Medulla oblongata (tissue), 1 donor: ENCODE measurements at regions not wholly inside any gene's neighbourhood (a gene's known extent, or its start where the extent isn't known, plus 50 kb on each side); places are given as distances from the start of the nearest gene placed in this dataset.
"Not testable (repeated sequence)": the region's sequence is repeated elsewhere in the genome, so short reads cannot be mapped to it uniquely, and the experiment has no call there.

Experiments
- DNase-seq: peaks from one replicate; pipeline ENCODE4 v3.0.0-alpha.2; 2015; ENCODE audit errors: extremely low spot score

- DNase-seq, result no peak
These were observed 553.5 kb downstream of the TBC1D22A start for GRCh38 chr22:47315862-47316419.

- no peak for DNase-seq
These were observed 548.2 kb downstream of the TBC1D22A start for GRCh38 chr22:47310601-47311000.

GRCh38 chr22:47309946-47310345, 547.5 kb downstream of the TBC1D22A start:
- no peak for DNase-seq

- DNase-seq, result no peak
These were observed 547.0 kb downstream of the TBC1D22A start for GRCh38 chr22:47309476-47309875.

- no peak for DNase-seq
These were observed 546.4 kb downstream of the TBC1D22A start for GRCh38 chr22:47308886-47309285.

- DNase-seq, result no peak
These were observed 545.4 kb downstream of the TBC1D22A start for GRCh38 chr22:47307822-47308221.

- DNase-seq, result no peak
These were observed 544.9 kb downstream of the TBC1D22A start for GRCh38 chr22:47307326-47307725.

DNA sequence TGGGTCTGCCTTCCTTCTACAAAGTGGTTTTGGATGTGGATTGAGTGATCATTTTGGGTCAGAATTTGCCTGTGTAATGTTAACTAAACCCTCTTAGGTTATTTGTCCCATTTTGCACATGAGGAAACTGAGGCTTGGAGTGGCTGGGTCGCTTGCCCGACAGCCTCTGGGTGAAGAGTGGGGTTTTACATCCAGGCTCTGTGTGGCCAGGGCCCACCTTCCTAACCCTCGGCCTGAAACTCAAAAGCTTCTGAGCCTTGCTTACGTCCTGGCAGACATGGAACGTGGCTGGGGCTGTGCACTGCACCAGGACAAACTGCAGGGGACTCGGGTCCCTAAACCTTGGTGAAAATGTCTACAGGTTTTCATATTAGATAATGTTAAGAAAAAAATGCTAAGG, 542.4 kb downstream of the TBC1D22A start:
- DNase-seq, result no peak

GRCh38 chr22:47304191-47304831, 541.9 kb downstream of the TBC1D22A start:
- DNase-seq, result no peak

GRCh38 chr22:47303161-47303890, 540.9 kb downstream of the TBC1D22A start:
- no peak for DNase-seq

DNA sequence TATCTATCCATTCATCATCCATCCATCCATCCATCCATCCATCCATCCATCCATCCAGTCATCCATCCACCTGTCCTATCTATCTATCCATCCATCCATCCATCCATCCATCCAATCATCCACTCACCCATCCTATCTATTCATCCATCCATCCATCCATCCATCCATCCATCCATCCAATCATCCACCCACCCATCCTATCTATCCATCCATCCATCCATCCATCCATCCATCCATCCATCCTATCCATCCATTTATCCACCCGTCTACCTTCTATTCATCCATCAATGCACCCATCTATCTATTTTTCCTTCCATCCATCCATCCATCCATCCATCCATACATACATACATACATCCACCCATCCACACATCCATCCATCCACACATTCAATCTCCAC, 540.1 kb downstream of the TBC1D22A start:
- not testable (repeated sequence) for DNase-seq

DNA sequence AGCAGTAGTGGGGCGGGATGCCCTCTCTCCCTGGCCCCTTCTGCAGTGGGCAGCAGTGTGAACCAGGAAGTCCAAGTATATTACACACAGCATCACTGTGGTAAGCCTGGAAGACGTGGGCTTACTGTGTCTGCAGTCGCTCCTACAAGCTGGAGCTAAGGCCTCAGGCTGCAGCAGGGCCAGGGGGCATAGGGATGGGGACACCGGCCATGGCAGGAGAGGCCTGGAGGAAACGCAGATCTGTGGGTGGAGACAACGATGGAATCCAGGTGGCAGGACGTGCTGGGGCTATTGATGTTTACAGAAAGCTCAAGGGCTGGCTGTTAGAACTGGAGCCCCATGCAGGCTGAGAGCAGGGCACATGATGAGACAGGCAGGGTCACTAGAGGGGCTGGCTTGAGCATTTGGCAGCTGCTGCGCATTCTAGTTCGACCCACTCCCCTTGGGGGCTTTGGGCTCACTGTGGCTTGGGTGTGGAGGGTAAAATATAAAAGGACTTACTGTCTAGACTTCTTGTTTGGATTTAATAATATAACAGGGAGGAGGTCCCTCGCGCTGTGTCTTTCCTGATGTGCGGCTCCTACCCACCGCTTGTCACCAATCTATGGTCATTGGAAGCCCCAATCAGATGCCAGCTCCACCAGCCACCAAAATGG, 539.5 kb downstream of the TBC1D22A start:
- no peak for DNase-seq

DNA sequence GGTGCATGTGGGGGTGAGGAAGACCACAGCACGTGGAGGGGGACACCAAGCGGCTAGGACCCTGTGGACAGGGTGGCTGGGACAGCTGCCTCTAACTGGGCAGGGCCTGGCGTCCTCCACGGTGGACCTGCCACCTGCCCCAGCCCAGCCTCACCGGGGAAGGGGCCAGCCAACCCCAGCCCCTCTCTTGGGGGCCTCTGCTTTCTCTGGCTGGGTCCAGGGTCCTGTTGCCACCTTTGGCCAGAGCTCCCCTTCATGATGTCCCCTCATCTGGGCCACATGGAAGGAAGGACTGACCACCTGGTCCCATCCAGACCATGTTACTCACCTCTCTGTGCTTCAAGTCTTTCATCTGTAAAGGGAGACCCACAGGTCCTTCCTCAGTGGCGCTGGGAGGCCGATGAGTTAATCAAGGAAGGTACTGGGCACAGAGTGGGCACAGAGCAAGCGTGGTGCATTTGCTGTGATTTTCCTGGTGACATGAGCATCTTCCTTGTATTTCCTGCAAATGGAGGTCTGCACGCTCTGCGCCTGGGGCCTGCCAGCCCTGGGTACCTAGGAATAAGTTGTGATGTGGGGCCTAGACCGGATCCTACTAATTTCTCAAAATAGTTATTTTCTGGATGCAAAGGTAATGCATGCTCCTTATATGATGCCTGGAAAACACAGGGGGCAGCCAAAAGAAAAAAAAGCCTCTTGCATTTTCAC, 538.4 kb downstream of the TBC1D22A start:
- DNase-seq, result no peak

GRCh38 chr22:47299863-47300697, 537.6 kb downstream of the TBC1D22A start:
- no peak for DNase-seq

DNA sequence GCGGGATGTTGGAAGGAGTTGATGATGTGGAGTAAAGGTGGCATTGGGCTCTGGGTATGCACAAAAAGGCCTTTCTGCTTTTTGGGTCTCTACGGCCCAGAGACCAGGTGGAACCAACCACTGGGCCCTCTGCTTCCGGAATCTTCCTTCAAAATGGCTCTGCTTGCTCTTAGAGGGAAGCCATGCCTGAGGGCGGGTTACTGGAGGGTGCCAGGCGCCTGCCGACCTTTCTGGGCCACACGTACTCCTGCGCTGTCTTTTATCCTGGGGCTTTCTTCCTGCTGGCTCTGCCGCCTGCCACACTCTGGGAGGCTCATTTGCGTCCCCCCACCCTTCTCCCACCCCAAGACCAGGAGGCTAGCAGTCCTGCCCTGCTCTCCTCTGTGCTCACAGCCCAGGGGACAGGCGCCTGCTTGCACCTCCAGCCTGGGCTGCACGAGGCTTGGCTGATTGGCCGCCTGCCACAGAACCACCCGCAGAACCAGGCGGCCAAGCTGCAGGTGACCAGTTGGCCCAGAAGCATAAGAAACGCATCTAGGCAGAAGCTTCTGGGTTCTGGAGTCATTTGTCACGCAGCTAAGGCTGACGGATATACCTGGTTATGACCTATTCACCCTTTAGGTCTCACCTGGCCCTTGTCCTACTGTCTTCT, 536.9 kb downstream of the TBC1D22A start:
- DNase-seq, result no peak

- DNase-seq, result no peak
These were observed 535.8 kb downstream of the TBC1D22A start for GRCh38 chr22:47298017-47298785.

DNA sequence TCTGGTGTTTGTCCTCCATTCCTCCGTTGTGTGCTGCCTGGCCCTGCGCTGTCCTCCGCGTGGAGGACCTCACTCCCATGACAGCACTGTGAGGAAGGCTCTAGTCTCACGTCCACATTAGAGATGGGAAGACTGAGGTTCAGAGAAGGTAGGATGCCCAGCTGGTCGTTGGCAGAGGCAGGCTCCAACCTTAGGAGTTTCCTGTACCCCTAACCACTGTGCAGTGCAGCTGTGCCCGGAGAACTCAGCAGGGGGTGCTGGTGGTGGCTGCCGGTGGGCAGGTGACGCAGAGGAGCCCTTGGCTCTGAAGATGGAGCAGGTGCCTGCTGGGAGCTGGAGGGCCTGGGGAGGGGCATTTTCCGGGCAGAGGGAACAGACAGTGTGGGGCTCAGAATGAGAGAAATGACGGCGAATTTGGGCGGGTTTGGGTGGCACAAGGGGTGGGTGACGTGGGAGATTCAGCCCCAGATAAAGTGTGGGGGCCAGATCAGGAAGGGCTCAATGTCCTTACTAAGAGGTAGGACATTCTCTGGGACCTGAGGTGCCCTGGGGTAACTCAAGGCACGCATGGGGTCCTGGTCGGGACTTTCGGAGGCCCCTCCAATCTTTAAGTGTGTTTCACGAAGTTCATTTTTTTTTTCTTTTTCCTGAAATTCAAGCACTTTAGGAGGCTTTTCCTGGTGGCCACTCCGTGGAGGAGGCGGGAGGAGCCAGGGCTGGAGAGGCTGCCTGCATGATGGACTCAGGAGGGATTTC, 535.0 kb downstream of the TBC1D22A start:
- no peak for DNase-seq

DNA sequence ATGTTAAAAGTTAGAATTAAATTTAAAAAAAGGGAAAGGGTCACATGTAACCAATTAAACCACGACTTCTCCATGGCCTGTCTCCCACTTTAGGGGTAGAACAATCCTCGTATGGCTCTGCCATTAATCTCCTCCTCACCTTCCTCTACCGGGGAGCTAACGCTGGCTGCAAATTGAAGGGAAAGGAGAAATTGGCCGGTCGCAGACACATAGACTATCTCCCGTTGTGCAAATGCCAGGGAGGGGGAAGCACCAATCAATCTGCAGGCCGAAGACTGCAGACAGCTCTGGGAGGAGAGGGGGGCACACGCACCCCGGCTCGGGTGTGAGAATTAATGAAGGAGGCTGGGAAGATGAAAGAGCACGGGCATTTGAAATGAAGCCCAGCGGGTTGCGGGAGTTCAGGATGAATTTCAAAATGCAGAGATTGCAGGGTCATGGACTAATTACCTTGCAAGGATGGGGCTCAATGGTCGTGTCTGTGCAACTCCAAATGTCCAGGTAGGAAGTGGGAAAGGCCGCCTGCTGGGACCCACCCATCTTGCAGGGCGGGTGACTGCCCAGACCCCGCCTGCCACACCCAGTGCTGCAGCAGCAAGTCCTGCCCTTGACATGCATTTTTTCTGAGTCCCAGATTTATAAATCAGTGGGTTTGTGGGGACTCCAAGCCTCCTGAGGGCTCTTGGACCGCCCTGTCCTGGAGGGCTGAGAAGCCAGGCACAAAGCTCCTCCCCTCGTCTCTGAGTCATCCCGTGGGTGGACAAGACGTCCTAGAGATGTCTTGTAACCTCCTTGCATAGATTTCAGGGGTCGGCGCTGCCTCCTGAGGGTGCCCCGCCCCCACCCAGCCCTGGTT, 534.2 kb downstream of the TBC1D22A start:
- DNase-seq, result no peak
